ENCODE measurements at regions not wholly inside any gene's neighbourhood (a gene's known extent, or its start where the extent isn't known, plus 50 kb on each side); places are given as distances from the start of the nearest gene placed in this dataset.

DNA sequence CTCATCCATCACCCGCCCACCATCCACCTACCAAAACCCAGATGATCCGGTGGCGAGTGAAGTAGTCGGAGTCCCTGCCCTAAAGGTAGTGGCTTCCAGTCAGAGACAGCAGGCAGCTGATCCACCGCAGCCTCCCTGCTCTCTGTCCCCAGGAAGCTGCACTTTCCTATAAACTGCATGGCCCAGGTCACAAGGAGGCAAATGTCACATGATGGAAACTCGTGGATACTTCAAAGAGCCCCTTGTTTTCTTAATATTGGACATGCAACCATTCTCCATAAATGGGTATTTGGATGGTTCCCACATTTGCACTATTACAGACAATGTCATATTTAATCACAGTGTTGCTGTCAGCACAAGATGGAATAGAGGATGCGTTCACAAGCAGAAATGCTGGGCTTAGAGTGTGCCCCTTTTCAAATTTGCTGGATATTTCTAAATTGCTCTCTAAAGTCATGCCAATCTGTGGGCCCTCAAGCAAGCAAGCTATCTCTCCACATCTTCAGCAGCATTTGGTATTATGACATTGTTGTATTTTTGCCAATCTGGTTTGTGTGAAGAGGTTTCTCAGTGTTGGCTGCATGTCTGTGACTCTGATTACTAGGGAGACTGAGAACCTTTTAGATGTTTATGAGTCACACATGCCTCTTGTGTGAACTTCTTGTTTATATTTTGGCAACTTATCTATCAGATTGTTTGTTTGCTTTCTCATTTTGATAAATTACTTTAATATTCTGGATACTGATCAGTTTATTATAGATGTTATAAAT is 822.0 kb downstream of the TNS3 start:
- no peak for DNase-seq
- Histone ChIP-seq H3K9me3 (no peaks in the 10 kb centered on the region), H3K27me3 (no peaks in the 10 kb centered on the region), H3K27ac (no peak overlapping the region), H3K4me1 (no peaks in the 10 kb centered on the region), H3K36me3 (no peaks in the 10 kb centered on the region), H3K4me3 (no peak overlapping the region)
- intact Hi-C loops (cut with DNase I; ENCODE audit: low total_unique reads) = no loop called here
- no peak for TF ChIP-seq CTCF (IDR thresholded peaks at IDR 0.05)
- no peak for TF ChIP-seq POLR2A (IDR thresholded peaks at IDR 0.05)

DNA sequence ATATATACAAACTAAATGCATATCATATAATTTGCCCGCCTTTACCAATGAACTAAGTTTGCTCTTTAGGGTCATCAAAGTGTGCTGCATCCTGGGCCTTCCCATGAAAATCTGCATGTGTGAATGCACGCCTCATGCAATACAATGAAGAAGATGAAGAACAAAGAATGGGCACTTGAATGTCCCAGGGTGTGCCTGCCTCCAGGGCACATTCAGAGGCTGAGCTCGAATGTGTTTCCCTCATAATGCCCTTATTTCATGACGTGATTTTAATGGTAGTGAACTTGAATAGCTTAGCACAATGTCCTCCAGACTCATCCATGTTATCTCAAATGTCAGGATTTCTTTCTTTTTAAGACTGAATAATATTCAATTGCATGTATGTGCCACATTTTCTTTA is 824.9 kb downstream of the TNS3 start:
- intact Hi-C loops (cut with DNase I; ENCODE audit: low total_unique reads) = no loop called here
- H3K4me1 ChIP-seq = no peaks in the 10 kb centered on the region
- no peaks in the 10 kb centered on the region for H3K9me3 ChIP-seq
- TF ChIP-seq CTCF (IDR thresholded peaks at IDR 0.05) = no peak
- no peak for TF ChIP-seq POLR2A (IDR thresholded peaks at IDR 0.05)
- no peak for DNase-seq
- no peaks in the 10 kb centered on the region for H3K36me3 ChIP-seq
- H3K27ac ChIP-seq = no peak overlapping the region
- H3K27me3 ChIP-seq = no peaks in the 10 kb centered on the region
- H3K4me3 ChIP-seq = no peak overlapping the region

DNA sequence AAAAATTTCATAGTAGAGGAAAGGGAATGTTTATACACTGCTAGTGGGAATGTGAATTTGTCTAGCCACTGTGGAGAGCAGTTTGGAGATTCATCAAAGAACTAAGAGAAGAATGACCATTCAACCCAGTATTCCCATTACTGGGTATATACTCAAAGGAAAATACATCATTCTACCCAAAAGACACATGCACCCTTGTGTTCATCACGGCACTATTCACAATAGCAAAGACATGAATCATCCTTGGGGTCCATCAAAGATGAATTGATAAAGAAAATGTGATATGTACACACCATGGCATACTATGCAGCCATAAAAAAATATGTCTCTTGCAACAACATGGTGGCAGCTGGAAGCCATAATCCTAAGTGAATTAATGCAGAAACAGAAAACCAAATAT is 825.7 kb downstream of the TNS3 start:
- Histone ChIP-seq H3K9me3 (no peaks in the 10 kb centered on the region), H3K4me1 (no peaks in the 10 kb centered on the region), H3K36me3 (no peaks in the 10 kb centered on the region), H3K27me3 (no peaks in the 10 kb centered on the region), H3K4me3 (no peak overlapping the region), H3K27ac (no peak overlapping the region)
- DNase-seq = no peak
- TF ChIP-seq POLR2A (IDR thresholded peaks at IDR 0.05) (no peak), CTCF (IDR thresholded peaks at IDR 0.05) (no peak)
- intact Hi-C loops (cut with DNase I; ENCODE audit: low total_unique reads) = no loop called here

DNA sequence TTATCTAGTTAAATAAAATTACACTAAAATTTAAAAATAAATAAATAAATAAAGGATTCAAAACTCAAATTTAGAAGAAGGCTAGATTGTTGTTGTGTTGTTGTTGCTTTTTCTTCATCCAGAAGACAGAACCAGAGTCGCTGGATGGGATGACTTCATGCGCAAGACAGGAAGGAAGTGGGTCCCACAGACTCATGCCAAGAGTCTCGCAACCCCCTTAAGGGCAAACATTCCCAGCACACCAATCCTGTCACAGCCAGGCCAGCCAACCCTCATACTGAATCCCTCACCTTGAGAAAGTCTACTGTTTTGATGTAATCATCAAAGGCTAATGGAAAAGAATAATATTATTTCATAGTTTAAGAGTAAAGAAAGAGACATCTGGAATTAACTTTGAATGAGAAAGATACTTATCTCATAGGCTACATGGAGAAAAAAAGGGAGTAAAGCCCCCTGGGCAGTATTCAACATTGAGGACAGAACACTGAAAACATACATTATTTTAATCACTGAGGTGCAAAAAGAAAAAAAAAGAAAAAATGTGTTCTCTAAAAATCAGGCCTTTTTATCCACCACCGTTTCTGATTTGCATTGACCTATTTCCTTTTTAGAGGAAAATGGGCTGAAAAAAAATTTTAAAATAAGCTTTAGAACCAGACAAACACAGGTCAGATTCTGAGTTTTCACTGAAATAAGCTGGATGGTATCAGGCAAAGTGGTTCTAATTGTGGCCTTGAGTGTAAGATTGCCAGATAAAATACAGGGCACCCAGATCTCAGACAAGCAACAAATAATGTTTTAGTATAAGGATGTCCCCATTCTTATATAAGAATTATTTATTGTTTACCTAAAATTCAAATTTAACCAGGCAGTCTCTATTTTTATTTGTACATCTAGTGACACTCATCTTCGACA is 826.5 kb downstream of the TNS3 start:
- Histone ChIP-seq H3K4me1 (no peaks in the 10 kb centered on the region), H3K4me3 (no peak overlapping the region), H3K36me3 (no peaks in the 10 kb centered on the region), H3K27ac (peak overlapping the region; percentile 61 to 71), H3K9me3 (no peaks in the 10 kb centered on the region), H3K27me3 (no peaks in the 10 kb centered on the region)
- intact Hi-C loops (cut with DNase I; ENCODE audit: low total_unique reads) = no loop called here
- TF ChIP-seq CTCF (IDR thresholded peaks at IDR 0.05) = no peak
- DNase-seq = no peak

- H3K36me3 ChIP-seq = no peaks in the 10 kb centered on the region
- H3K27me3 ChIP-seq = no peaks in the 10 kb centered on the region
- H3K4me1 ChIP-seq = no peaks in the 10 kb centered on the region
- H3K9me3 ChIP-seq = no peaks in the 10 kb centered on the region
- no peak overlapping the region for H3K4me3 ChIP-seq
- no peak for TF ChIP-seq CTCF (IDR thresholded peaks at IDR 0.05)
- TF ChIP-seq POLR2A (IDR thresholded peaks at IDR 0.05) = no peak
- intact Hi-C loops (cut with DNase I; ENCODE audit: low total_unique reads) = no loop called here
- H3K27ac ChIP-seq = peak overlapping the region; percentile 61 to 71
- peak in 1 of 2 donors; percentile 41 for DNase-seq
Measured at GRCh38 chr7:46754140-46754720, 827.7 kb downstream of the TNS3 start.
